Sigmoid colon (tissue), 4 donors: ENCODE measurements at regions not wholly inside any gene's neighbourhood (a gene's known extent, or its start where the extent isn't known, plus 50 kb on each side); places are given as distances from the start of the nearest gene placed in this dataset.

Source experiments
- CTCF ChIP-seq, 4 experiments: fragments of 450-650 bp in 3 of 4; fragments of 200-600 bp in 1 of 4; IDR thresholded peaks; one replicate each; pipeline ENCODE4 v1.5.1; 2016 to 2019; ENCODE audit warnings: antibody characterized with exemption in 4 of 4, mild to moderate bottlenecking in 3 of 4, moderate library complexity in 2 of 4
- POLR2AphosphoS5 ChIP-seq, 4 donors: sonication (generic); formaldehyde crosslinking; IDR thresholded peaks; one replicate each; pipeline ENCODE4 v1.6.1; 2017; ENCODE audit warnings: antibody characterized with exemption in 4 of 4

DNA sequence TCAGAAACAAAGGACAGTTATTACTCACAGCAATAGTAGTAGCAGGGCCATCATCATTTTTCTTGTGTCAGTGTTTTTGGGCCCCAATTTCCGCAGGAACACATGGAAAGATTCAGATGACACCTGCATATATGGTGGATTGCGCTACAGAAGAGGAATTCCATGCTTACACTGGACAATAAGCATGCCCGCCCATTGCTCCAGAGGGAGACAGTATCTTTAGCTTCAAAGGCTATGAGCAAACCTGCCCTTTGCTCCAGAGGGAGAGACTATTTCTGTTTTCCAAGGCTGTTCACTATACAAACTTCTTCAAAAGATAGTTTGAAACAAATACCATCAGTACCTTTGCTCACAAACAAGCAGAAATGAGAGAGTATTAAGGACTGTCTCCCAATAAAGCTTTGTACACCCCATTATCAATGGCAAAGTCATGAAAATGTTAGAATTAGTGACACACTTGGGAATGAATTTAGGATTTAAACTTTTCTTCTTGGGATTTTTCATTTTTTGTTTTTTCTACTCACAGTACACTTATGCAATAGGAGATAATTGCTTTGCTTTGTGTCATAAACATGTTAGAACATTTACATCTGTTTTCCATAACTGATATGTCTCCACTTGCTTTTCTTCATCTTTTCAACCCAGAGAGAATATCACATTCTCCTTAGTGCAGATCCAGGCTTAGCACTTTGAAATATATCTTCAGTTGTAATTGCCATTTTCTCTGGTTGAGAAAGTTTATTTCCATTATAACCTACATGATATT, 564.5 kb upstream of the ZNF717 start:
- no peak for TF ChIP-seq CTCF (IDR thresholded peaks at IDR 0.05)
- no peak for TF ChIP-seq POLR2AphosphoS5 (IDR thresholded peaks at IDR 0.05)
